ENCODE measurements at regions not wholly inside any gene's neighbourhood (a gene's known extent, or its start where the extent isn't known, plus 50 kb on each side); places are given as distances from the start of the nearest gene placed in this dataset.

DNA sequence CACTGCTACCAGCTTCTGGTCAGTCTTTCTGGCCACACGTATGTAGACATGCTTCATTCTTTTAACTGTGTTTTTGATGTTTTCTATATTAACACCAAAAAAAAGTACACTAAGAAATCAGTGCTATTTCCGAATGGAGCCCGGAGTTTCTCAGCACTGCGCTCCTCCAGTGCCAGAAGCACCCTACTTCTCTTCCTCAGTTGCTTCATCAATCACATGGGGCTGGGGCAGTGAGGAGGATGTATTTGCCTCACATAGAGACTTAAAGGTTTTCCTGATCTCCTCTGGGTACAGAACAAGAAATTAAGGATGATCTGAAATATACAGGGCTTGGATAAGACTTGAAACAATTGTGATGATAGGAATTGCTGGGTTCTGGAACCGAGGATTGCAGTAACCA, 148.0 kb downstream of the ERCC6L2 start:
- TF ChIP-seq, protein P1, sequence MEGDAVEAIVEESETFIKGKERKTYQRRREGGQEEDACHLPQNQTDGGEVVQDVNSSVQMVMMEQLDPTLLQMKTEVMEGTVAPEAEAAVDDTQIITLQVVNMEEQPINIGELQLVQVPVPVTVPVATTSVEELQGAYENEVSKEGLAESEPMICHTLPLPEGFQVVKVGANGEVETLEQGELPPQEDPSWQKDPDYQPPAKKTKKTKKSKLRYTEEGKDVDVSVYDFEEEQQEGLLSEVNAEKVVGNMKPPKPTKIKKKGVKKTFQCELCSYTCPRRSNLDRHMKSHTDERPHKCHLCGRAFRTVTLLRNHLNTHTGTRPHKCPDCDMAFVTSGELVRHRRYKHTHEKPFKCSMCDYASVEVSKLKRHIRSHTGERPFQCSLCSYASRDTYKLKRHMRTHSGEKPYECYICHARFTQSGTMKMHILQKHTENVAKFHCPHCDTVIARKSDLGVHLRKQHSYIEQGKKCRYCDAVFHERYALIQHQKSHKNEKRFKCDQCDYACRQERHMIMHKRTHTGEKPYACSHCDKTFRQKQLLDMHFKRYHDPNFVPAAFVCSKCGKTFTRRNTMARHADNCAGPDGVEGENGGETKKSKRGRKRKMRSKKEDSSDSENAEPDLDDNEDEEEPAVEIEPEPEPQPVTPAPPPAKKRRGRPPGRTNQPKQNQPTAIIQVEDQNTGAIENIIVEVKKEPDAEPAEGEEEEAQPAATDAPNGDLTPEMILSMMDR (conservative IDR thresholded peaks at IDR 0.05): no peak
- TF ChIP-seq ZFX (IDR thresholded peaks at IDR 0.05): no peak

Data from C4-2B (cell line).